GM12873 (cell line): ENCODE measurements at regions not wholly inside any gene's neighbourhood (a gene's known extent, or its start where the extent isn't known, plus 50 kb on each side); places are given as distances from the start of the nearest gene placed in this dataset.

Experiments
- CTCF ChIP-seq: IDR thresholded peaks from 2 replicates; pipeline ENCODE4 v1.5.1; 2012; ENCODE audit warnings: low read depth, mild to moderate bottlenecking, moderate library complexity, low read length, control low read depth; ENCODE audit not compliant: insufficient read depth; ENCODE audit errors: missing control alignments

- TF ChIP-seq CTCF = no peak
These were observed 250.7 kb downstream of the RMST start for GRCh38 chr12:97713270-97713669.

DNA sequence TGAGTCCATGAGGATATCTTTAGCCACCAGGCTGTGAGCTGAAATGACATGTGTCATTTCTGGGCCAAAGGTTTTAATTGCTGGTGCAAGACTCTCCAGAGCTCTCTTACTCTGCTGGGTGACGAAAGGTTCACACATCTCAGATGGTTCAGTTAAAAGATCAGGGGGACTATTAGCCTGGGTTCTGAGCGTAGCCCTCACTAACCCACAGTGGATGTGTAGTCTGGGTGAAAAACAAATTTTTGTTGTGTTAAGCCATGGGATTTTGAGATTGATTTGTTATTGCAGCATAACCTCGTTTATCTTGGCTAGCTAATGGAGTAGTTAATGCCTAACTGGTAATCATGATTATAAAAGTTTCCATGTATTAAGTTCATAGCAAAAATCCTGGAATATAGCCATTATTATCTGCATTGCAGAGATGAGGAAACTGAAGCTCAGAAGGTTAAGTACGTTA, 251.5 kb downstream of the RMST start:
- no peak for TF ChIP-seq CTCF

- TF ChIP-seq CTCF = no peak
These were observed 253.8 kb downstream of the RMST start for GRCh38 chr12:97716356-97716755.

GRCh38 chr12:97745406-97746101, 282.9 kb downstream of the RMST start:
- TF ChIP-seq CTCF = no peak

GRCh38 chr12:97748298-97748697, 285.7 kb downstream of the RMST start:
- no peak for TF ChIP-seq CTCF

GRCh38 chr12:97751704-97752103, 289.1 kb downstream of the RMST start:
- no peak for TF ChIP-seq CTCF

DNA sequence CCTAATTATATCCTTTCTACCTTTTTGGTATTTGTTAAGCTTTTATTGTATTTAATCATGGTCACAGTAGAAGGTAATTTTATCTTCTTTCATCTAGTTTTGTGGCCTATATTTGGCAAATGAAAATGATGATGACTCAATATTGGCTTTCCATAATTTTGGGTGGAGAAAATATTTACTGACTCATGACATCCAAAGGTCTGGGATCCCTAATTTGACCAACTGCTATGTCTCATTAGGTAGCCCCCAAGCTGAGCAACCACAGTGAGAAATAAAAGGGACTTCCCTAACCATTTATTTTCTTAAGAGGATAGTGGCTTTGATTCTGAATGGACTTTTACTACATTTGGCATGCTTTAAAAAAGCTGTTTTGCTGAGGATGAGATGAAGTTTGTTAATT, 289.5 kb downstream of the RMST start:
- no peak for TF ChIP-seq CTCF
